NCI-H2196 (cell line): ENCODE measurements at regions not wholly inside any gene's neighbourhood (a gene's known extent, or its start where the extent isn't known, plus 50 kb on each side); places are given as distances from the start of the nearest gene placed in this dataset.
"Not testable (repeated sequence)": the region's sequence is repeated elsewhere in the genome, so short reads cannot be mapped to it uniquely, and the experiment has no call there.

Source experiments
- DNase-seq: peaks from one replicate; lab custom pipeline; 2025; ENCODE audit not compliant: unreplicated experiment; lab: John Stamatoyannopoulos, UW

DNA sequence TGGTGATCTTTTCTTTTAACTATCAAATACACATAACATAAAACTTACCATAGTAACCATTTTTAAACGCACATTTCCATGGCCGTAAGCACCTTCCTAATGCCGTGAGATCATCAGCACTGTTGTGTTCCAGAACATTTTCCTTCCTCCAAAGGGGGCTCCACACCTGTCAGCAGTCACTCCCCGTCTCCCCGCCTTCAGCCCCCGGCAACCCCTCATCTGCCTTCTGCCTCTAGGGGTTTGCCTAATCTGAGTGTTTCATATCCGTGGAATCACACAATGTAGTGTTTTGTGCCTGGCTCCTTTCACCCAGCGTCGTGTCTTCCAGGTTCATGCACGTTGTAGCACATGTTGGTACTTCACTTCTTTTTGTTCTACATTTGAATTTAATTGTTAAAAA is 350.1 kb upstream of the TNRC6C start:
- DNase-seq = no peak

DNA sequence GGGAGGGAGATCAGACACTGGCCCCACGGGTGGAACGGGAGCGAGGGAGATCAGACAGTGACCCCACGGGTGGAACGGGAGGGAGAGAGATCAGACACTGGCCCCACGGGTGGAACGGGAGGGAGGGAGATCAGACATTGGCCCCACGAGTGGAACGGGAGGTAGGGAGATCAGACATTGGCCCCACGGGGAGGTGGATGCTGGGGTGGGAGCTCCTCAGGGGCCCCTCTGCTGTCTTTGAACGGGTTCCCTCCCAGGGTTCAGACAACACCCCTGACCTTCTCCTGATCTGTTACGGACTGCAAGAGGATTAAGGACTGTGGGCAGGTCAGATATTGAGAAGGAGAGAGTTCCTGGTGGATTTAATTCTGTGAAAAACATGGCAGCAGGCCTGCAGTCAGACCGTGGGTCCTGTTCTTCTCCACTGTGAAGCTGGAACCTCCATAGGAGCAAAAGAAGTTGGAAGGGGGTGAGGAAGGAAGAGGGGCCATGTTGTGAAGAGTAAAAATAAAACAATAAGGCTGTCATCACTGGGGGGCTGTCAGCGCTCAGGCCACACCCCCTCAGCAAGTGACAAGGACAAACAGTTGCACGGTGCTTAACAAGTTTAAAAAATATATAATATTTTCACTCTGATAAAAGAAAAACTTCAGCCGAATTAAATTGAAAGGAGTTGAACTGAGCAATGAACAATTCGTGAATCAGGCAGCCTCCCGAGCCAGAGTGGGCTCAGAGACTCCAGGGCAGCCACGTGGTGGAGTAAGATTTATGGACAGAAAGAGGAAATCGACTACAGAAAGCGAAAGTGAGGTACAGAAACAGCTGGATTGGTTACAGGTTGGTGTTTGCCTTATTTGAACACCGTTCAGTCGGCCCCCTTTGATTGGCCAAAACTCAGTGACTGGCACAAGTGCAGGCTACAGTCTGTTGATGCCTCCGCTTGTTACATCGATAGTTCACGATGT is 348.7 kb upstream of the TNRC6C start:
- no peak for DNase-seq

GRCh38 chr17:77610518-77610893 is 348.0 kb upstream of the TNRC6C start:
- DNase-seq = no peak

DNA sequence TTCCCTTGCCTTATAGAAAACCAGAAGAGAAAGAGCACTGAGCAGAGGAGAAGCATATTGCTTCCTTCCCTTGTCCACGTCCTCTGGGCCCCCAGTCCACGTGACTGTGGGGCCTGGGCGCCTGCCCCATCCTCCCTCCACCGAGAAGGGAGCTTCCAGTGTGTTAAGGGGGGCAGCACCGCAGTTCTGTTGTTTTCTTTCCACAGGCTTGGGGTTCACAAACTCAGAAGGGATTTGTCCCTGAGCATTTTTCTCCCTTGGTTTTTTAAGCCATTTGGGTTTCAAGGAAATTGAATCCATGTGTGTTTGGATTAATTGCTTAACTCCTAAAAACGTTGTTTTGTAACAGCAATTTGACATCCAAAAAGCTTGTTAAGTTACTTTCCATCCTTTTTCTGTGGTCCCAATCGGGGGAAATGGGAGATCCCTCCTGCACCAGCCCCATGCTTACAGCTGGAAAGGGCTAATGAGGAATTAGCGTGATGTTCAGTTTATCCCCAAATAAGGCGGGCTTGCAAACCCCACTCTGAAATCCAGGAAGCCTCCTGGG is 347.5 kb upstream of the TNRC6C start:
- DNase-seq = no peak

DNA sequence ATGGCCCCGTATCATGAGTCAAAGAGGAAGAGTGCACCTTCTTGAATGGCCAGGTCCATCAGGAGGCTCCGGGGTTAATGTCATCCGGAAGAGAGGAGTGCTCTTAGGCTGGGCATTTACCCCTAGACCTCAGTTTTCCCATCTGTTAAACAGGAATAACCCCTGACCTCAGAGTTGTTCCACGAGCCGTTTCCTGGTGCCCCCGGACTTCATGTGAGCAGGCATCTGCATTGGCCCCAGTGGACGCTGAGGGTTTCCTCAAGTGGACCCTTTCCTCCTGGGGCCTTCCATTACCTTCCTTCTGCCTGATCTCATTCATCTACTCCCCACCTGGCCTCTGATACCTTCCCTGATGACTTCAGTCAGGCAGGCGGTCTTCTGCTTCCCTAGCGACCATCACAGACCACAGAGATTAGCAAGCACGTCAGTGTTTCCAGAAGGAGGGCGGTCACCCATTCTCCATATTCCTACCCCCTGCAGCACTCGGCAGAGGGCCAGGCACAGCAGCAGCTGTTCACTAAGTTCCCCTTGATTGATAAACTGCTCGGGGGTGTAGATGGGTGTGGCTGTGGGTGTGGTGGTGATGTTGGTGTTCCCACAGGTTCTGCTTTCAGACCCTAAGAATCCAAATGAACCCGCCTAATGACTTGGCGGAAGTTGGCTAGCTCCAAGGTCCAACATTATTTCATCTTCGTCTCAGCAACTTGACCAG is 346.6 kb upstream of the TNRC6C start:
- no peak for DNase-seq

GRCh38 chr17:77613218-77613617 is 345.3 kb upstream of the TNRC6C start:
- no peak for DNase-seq

GRCh38 chr17:77613627-77614026 is 344.9 kb upstream of the TNRC6C start:
- DNase-seq = no peak

GRCh38 chr17:77615703-77616253 is 342.7 kb upstream of the TNRC6C start:
- DNase-seq = no peak

- DNase-seq = no peak
Measured at GRCh38 chr17:77616254-77616731, 342.2 kb upstream of the TNRC6C start.

- no peak for DNase-seq
Measured at GRCh38 chr17:77617516-77617915, 341.0 kb upstream of the TNRC6C start.

- no peak for DNase-seq
Measured at GRCh38 chr17:77618173-77618572, 340.3 kb upstream of the TNRC6C start.

GRCh38 chr17:77618731-77619130 is 339.8 kb upstream of the TNRC6C start:
- no peak for DNase-seq

DNA sequence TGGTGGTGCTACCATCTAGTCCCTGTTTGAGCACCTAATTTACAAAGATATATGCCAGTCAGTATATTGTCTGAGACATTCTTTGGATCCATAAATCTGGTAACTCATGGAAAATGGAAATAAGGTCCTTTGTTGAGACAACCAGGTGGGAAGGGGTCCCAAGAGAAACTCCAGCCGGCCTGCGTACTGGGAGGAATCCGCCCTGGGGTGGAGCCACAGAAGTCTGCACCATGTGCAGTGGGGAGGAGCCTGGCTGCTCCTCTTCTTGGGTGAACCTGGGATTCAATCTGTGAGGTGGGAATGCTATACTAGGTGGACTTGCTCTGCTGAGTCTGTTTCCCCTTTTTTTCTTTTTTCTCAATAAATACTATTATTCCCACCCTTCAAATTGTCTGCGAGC is 339.2 kb upstream of the TNRC6C start:
- no peak for DNase-seq

- DNase-seq = no peak
Measured at GRCh38 chr17:77619851-77620250, 338.7 kb upstream of the TNRC6C start.

- no peak for DNase-seq
Measured at GRCh38 chr17:77620282-77620681, 338.2 kb upstream of the TNRC6C start.

- DNase-seq = not testable (repeated sequence)
Measured at GRCh38 chr17:77622084-77622483, 336.4 kb upstream of the TNRC6C start.

GRCh38 chr17:77622647-77623046 is 335.9 kb upstream of the TNRC6C start:
- peak; percentile 44 for DNase-seq

GRCh38 chr17:77623321-77623720 is 335.2 kb upstream of the TNRC6C start:
- DNase-seq = not testable (repeated sequence)

DNA sequence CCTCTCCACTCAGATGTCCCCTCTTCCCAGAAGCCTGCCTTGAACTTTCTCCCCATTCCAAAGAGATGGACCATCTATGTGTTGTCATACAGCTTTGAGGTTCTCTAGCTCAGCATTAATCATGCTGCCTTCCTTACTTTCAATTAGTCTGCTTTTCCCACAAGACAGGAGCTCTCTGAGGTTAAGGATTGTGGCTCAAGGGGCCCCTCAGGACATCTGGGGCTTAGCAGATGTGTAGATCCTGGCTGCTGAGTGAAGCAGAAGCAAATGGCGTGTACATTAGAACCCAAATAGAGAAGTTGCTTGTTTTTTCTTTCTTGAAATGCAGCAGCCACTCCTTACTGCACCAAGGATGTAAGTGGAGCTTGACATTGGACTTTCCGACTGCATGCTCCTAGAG is 330.5 kb upstream of the TNRC6C start:
- no peak for DNase-seq

DNA sequence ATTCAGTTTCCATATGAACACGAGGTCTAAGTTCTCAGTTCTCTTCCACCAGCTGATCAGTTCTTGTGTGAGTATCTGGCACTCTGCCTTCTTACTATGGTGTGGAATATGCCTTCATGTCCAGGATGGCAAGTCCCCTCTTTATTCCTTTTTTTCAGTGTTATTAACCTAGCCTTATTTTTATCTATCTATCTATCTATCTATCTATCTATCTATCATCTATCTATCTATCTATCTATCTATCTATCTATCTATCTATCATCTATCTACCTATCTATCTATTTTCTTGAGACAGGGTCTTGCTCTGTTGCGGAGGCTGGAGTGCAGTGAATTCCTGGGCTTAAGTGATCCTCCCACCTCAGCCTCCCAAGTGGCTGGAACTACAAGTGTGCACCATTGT is 329.2 kb upstream of the TNRC6C start:
- not testable (repeated sequence) for DNase-seq

DNA sequence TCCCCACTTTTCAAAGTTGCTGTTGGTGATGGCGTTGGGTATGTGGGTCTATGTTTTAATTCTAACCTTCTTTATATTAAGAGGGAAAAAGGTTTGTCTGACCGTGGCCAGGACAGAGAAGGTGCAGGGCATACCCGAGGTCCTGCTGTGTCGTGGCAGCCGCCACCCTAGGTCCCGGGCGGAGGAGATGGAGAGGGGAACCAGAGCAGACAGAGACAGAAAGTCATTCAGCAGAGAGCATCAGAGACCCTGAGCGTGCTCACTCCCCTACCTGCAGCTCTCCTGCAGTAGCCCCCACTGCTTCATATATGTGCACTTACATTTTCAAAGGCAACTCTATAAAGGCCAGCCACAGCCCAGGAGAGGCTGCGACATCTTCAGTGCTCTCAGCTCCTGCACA is 327.2 kb upstream of the TNRC6C start:
- DNase-seq = no peak
